Inflammatory macrophage (primary cell): ENCODE measurements at regions not wholly inside any gene's neighbourhood (a gene's known extent, or its start where the extent isn't known, plus 50 kb on each side); places are given as distances from the start of the nearest gene placed in this dataset.

Experiments
- DNase-seq, 2 donors: peaks; one replicate each; pipeline ENCODE4 v3.0.0-alpha.2; 2020 to 2022

DNA sequence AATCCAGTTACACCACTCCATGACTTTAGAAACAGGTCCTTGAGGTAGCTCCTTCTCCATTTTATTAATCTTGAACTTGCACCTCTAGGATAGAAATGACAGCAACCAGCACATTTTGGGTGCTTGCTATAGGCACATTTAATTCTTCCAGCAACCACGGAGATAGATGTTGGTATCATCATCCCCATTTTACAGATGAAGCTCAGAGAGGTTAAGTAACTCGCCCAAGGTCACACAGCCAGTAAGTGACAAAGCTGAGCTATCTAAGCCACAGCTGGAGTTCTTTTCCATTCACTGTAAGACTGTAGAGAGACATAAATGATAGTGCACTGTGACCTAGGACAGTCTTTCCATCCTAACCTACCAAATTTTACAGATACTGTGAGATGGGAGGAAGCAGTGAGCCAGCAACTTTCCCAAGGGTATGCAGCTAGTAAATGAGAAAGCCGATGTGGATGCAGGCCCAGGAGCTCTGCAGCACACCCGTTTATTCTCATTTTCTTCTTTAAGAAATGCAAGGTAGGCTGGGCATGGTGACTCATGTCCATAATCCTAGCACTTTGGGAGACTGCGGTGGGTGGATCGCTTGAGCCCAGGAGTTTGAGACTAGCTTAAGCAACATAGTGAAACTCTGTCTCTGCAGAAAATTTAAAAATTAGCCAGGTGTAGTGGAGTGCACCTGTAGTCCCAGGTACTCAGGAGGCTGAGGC, 103.2 kb downstream of the TBX5 start:
- no peak for DNase-seq

DNA sequence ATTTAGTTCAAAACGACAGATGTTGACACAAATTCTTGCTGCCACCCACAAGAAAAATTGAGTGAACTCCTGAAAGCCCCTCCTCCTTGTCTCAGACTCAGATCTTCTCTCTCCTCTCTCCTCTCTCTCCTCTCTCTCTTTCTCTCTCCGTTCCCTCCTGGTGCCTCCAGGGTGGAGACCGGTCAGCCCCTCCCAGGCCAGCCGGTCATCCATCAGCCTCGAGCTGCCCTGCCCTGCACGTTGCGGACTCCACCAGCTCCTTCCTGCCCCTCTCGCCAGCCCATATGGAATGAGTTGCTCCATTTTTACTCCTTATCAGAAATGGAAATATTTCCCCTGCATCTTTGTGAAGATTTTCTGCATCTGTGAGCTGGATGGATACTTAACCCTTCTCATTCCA, 103.8 kb downstream of the TBX5 start:
- no peak for DNase-seq

DNA sequence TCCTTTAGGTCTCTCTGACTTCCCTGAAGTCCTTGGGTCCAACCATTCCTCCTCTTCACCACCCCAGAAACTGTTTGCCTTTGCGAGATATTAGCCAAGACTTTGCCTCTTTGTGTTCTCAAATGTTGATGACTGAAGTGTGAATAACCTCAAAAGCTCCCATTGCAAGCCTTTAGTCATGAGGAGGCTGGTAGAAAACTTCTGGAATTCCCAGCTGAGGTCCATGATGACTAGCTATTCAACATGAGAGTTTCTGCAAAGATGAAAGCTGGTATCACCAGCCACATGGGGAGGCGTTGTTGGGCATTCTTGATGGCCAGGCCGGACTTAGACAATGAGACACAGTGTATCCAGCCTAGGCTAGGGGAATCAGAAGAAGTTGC, 111.7 kb downstream of the TBX5 start:
- DNase-seq, result no peak

DNA sequence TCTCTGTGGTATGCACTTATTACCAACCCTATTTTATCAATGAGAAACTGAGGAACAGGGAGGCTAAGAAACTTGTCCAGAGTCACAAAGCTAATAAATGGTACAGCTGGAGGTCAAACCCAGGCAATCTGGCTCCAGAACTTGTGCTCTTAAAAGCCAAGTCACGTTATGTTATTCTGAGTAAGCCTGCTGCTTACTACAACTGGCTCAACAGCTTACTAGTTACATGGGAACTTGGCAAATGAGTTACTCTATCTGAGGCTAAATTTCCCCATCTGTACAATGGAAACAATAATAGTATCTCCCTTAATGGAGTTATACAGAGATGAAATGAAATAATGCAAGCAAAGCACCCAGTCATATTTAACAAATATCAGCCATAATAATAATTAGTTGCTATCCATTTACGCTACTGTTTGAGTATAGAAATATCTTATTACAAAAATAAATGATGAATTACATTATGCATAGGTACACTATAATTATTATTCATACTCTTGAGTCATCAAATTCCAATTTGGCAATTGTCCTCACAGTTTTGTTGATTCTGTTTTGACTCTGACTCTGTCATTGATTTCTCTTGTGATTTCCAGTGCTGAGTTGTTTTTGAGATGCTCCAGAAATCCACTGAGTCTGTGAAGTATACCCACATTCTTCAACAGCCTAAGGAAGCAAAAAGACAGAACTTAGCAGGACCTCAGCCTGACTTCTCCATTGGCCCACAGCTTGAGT, 112.2 kb downstream of the TBX5 start:
- no peak for DNase-seq

DNA sequence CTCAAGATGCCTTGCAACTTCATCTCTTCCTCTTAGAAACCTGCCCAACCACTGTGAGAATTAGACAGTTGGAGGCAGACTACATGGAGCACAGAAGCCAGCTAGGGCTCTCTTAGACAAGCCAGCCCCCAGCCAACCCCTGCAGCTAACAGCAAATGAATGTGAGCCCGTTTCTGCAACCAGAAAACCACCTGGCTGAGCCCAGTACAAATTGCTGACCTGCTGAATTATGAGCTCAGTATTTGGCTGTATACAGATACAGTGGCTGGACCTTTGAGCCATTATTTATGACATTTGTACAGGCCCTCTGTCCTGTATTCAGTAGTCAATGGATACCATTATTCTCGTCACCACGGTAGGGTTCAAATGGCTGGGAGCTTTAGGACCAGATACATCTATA, 112.9 kb downstream of the TBX5 start:
- DNase-seq, result no peak

DNA sequence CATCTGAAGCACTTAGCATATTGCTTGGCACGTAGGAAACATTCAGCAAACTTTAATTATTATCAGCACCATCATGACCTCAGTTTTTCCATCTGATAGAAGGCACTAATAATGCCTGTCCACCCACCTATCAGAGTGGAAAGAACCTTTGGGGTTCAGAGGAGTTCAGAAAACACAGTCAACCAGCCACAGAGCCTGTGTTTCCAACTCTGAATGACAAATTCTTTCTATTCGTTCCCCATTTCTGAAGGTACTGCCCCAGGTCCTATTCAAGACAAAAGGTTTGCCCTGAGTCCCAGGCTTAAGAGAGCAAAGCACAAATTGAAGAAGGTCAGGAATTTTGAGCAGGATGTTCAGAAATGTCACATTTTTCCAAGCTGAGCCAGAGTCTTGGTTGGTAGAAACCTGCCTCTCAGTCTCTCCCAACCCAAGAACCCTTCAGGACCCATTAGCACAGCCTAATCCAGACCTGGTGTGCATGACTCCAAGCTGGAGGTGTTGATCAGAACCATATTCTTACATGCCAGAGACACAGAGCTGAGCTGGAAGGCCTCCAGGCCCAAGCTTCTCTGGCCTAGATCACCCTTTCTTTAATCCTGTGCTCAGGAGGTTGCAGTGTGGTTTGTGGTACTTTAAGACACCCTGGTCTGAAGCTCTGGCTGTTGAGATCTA, 114.4 kb downstream of the TBX5 start:
- no peak for DNase-seq

DNA sequence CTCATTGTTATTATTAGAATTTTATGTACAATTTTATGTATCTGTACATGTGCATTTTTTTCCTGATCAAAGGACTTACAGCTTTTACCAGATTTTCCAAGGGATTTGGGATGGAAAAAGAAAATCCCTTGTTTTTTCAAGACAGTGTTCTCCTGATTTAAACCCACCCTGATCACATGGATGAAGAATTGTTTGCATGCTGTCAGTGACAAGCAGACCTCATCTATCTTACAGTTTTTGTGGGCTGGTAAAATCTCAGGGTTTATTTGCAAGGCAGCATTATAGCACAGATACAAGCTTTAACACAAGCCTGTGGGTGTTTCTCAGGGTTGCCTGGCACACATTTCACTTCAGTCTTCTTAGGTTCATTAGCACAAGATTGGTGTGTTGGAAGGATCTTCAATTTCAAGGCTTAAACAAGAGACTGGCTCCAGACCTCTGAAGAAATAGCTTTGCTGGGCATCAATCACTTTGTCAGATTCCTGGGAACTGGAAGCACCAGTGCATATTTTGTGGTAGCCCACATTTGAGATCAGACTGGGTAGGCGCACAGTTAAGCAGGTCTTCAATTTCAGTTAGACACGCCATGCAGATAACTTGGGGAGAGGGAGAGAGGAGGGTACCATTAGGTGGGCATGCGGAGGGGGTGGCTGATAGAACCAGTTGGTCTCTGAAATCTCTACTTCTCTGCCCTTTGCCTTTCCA, 118.0 kb downstream of the TBX5 start:
- DNase-seq, result no peak

DNA sequence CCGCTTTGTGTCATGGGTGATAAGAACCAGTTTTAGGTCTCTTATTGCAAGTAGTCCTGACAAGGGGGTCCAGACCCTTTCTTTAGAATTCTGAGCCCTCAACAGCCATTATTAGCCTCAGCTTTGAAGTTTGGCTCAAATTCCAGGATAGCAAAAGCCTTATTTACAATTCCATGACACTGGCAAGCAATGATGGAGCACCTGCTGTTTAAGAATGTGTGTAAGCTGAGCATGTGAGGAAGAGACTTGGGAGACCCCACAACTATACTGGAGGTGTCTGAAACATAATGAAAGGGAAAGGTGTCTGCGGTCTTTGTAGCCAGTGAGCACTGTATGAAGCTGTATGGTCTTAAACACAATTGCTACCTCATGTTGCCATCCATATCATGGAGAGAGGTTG, 119.8 kb downstream of the TBX5 start:
- DNase-seq, result no peak

DNA sequence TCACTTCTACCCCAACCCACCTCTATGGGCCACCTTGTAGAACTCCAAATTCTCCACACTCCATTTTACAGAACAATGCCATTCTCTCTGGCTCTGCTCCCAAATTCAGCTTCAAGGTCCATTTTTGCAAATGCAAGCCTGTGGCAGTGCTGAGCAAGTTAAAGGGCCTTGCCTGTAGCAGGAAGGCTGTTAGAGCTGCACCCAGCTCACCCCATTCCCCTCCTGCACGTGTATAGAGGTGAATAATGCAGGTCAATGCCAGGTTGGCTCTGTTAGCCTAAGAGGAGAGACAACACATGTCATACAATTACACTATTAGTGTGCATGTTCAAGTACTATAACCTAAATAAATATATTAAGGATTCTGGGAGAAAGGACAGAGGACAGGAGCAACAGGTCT, 120.4 kb downstream of the TBX5 start:
- no peak for DNase-seq

DNA sequence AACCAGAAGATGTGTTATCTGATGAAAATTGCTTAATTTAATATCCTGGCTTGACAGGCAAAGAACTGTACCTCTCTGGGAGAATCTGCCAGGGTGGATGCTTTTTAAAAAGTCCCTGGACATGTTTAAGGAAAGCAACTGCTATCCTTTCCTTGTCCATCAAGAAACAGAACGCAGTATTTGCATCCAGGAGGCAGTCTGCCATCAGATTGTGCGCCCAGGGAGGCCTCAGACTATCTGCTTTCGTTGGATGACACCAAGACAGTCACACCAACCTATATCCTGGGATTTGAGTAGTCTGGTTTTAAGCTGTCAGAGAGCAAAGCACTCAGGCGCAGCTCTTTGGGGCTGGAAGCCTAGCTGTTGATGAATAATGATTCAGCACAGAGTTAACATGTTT, 121.9 kb downstream of the TBX5 start:
- no peak for DNase-seq

DNA sequence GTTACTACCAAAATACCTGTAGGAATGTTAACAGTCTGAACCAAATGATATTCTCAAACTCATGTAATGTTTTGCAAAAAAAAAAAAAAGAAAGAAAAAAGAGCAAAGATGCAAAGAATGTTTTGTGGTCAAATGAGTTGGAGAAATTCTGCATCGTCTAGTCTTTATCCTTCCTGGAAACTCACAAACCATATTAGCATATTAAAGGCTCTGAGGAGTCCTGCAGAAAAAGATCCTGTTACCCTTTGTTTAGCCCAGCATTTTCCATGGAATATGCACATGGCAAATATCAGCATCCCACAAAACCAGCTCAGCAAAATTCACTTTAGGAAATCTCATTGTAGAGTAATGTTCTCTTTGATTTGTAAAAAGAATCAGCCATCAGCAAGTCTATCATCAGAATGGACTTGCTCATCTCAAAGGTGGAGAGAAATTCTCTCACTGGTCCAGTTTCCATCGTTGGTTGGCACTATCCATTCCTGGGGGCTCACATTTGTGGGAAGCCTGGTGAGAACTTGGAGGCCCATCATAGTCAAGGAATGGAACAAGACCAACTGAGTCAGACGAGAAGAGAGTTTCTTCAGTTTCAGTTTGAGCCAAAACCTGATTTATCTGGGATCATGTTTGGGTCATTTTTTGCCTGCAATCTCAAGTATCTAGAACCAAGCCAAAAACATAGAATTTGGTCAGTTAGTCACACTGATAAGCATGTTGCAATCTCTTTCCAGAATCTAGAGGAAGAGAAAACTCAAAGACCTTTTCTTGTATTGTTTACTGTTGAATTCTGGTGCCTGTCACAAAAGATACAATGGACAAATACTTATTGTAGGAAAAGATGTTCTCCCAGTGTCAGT, 129.8 kb downstream of the TBX5 start:
- no peak for DNase-seq

DNA sequence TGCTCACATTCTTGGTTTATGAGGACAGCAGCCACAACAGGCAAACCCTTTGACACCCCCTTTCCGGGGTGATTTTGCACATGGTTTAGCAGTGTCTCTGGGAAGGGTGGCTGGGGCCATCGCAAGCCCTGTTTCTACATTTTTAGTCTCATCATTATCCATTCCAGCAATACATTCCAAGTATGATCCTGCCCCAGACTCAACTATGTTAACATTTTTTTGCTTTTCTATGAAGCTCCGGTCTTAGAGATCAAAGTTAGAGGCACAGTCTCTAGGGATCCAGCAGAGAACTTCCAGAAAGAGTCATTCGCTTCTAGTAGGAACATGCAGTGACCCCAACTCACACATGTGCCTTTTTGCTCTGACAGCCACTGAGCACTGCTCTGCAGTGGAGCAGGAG, 130.9 kb downstream of the TBX5 start:
- DNase-seq, result no peak

DNA sequence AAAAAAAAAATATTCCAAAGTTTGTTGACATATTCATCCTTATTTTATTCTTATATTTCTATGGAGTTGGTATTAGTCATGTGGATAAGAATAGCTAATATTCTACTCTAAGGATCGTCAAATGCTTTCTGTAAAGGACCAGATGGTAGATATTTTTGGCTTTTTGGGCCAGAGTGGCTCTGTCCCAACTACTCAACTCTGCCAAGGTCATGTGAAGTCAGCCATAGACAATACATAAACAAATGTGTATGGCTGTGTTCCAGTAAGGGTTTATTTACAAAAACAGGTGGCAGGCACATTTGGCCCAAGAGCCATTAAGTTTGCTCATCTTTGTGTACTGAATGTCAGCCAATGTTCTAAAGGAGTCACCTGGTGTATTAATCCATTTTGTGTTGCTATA, 131.8 kb downstream of the TBX5 start:
- no peak for DNase-seq

DNA sequence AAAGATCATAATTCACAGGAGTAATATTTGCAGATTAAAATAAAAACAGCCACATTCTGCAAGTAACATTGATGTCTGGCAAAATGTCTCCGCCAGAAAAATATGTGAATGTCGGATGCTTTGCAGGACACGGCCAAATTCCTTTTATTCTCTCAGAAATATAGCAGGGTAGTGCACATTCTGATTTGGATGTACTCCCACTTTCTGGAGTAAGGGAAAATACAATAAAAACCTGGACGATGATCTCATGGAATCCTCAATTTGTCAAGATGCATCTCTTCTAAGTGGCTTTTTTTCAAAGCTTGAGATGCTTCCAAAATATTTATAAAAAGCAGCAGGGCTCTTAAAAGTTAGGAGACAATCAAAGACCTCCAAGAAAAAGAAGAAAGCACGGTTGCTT, 133.3 kb downstream of the TBX5 start:
- DNase-seq, result no peak

DNA sequence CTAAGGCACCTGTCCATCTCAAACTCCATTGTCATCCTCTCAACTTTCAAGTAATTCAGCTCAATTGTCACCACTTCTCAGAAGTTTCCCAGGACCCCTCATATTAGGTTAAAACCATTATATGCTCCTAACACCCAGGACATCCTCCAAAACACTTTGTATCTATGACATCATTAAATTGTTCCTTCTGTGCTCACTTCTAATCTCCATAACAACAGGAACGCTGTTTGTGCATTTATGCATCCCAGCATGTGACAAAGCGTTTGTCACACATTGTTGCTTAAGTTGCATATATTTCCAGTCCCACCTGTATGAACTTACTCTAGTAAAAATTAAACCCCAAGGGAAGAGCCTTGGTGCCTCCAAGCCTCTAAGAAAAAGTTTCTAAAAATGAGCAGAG, 133.9 kb downstream of the TBX5 start:
- no peak for DNase-seq

DNA sequence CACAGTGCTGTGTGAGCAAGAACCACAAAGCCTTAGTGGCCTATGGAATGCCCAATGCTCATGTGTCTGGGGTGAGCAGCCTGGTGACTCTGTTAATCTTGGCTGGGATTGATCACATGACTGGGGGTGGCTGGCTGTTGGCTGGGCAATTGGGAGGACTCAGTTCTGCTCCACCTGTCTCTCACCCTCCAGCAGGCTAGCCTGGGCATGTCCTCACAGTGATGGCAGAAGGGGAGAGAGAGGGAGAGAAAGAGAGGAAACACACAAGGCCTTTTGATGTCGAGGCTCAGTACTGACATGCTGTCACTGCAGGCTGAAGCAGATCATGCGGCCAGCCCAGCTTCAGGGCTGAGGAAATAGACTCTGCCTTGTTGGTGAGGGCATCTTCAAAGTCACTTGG, 136.8 kb downstream of the TBX5 start:
- DNase-seq, result no peak

DNA sequence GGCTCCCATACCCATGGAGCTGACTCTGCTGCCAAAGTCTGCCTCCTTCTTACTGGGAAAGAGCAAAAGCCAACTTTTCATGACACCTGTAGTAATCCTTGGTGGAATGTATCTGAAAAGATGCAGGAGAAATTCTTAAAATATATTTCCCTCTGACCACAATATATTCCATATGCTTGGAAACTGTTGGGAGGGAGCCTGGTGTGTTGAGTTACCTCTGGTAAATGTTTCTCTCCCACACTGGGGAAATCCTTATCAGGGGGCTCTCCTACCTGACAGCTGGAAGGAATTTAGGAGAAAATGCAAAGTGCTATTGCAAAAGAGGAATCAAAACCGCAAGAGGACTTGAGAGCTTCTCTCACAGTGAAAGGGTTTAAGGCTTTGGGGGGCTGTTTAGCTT, 139.4 kb downstream of the TBX5 start:
- DNase-seq, result no peak

DNA sequence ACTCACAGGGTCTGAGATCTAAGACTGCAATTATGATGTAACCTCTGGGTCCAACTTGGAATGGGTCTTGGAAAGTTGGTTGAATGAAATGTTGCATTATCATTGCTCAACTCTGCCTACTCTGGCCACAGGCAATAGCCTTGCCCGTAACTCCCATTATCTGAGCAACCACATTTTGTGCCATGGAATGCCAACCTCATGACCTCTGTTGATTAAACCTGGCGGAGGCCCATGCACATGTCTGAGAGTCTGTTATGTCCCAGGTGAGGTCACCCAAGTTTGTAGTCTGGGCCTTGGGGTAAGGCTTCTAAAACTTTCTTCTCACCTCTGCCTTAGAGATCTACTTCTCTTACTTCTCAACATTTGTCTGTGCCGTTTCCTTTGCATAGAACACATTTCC, 140.9 kb downstream of the TBX5 start:
- no peak for DNase-seq

DNA sequence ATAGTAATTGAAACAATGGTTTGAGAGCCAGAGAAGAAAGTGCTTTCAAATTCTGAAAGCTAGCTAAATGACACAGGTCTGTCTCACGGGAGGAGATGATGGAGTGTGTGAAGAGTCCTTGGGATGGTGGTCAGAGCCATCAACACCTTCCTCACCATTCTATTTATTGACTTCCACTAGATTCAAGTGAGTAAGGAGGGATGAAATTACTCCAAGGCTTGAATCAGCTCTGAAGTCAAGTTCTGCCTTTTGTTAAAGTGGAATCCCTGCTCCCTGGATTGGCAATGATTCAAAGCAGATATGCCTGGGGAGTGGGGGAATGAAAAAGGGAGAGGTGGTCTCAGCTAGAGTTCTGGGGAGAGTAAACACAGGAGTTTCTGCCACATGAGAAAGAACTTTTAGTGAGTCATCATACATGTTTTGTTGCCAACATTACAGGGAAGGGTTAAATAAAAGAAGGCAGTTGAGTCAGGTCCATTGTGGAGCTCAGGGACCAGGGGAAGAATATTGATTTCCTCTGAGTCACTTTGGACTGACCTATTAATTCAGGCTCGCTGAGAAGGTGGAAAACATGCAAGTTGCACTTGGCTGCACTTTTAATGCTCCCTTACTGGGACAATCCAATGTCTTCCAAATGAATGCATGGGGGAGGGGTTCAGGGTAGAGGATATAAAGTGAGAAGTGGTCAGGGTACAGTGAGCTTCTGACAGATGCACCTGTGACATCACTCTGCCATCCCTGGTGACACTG, 142.7 kb downstream of the TBX5 start:
- no peak for DNase-seq

DNA sequence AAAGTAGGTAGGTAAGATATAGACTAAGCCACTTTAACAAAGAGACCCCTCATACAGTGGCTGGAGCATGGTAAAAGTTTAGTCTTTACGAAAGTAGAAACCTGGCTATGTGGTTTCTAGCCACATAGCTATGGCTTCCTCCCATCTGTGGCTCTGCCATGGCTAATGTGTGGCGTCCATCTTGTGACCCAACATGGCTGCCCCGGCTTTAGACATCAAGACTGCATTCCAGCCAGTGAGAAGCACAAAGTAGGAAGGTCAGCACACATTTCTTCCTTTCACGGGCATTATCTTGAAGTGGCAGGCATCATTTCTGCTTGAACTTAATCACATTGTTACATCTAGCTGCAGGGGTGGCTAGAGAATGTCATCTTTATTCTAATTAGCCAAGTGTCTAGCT, 148.3 kb downstream of the TBX5 start:
- DNase-seq, result no peak

DNA sequence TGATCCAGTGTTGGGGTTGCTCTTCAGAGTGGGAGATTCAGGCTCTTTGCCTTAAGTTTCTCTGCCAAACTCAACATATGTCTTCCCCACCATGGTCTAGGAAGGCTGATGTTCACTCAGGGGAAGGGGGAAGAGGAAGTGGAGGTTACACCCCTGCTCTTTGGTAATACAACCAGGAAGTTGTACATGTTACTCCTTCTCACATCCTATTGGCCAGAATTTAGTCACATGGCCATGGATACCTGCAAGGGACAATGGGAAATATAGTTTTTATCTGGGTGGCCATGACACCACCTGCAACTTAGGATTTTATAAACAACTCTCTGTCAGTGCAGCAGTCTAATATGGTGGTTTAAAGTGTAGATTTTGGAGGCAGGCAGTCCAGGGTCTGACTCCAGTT, 150.9 kb downstream of the TBX5 start:
- no peak for DNase-seq
